ENCODE measurements at regions not wholly inside any gene's neighbourhood (a gene's known extent, or its start where the extent isn't known, plus 50 kb on each side); places are given as distances from the start of the nearest gene placed in this dataset.
"Not testable (repeated sequence)": the region's sequence is repeated elsewhere in the genome, so short reads cannot be mapped to it uniquely, and the experiment has no call there.

DNA sequence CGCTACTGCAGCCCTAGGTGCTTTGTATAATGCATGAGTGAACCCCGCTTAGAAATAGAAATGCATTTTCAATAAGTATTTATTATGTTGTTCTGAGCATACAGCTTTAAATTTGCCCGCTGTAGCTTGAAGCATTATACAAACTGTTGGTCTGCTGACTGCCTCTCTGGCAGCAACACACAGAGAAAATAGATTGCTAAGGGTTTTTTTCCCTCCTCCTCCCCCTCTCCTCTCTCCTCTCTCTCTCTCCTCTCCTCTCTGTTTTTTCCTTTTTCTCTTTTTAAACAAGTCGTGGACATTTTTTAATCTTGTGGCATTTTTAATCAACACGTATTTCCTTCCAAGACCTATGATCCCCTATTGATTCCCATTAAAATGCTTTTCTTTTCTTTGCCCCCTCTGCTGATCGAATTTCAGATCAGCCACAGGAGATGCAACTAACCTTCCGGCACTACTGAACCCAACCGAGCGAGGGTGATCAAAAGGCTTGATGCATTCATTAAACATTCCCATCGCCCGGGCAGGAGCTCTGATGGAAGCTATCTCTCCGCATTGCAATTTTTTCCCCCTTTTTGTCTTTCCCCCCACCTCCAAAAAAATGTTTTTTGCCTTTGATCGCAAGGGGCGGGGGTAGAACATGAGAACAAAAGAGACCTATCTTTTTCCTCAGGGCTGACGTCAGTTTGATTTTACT lies 90.7 kb upstream of the ARID1B start:
- Mint-ChIP-seq H3K4me1 (ENCODE audit: unreplicated experiment) (peaks cover 11% of the 10 kb centered on the region), H3K27me3 (ENCODE audit: unreplicated experiment) (peaks cover 22% of the 10 kb centered on the region), H3K27ac (ENCODE audit: unreplicated experiment) (peak overlapping the region; percentile 96), H3K36me3 (ENCODE audit: low read depth, unreplicated experiment) (no peaks in the 10 kb centered on the region), H3K9me3 (ENCODE audit: unreplicated experiment) (no peaks in the 10 kb centered on the region), H3K4me3 (ENCODE audit: unreplicated experiment) (peak overlapping the region; percentile 89)
- peak; percentile 41 for DNase-seq (ENCODE audit: low spot score)
- TF ChIP-seq, protein P1, sequence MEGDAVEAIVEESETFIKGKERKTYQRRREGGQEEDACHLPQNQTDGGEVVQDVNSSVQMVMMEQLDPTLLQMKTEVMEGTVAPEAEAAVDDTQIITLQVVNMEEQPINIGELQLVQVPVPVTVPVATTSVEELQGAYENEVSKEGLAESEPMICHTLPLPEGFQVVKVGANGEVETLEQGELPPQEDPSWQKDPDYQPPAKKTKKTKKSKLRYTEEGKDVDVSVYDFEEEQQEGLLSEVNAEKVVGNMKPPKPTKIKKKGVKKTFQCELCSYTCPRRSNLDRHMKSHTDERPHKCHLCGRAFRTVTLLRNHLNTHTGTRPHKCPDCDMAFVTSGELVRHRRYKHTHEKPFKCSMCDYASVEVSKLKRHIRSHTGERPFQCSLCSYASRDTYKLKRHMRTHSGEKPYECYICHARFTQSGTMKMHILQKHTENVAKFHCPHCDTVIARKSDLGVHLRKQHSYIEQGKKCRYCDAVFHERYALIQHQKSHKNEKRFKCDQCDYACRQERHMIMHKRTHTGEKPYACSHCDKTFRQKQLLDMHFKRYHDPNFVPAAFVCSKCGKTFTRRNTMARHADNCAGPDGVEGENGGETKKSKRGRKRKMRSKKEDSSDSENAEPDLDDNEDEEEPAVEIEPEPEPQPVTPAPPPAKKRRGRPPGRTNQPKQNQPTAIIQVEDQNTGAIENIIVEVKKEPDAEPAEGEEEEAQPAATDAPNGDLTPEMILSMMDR (IDR thresholded peaks at IDR 0.05; ENCODE audit: unreplicated experiment), result peak; percentile 14

DNA sequence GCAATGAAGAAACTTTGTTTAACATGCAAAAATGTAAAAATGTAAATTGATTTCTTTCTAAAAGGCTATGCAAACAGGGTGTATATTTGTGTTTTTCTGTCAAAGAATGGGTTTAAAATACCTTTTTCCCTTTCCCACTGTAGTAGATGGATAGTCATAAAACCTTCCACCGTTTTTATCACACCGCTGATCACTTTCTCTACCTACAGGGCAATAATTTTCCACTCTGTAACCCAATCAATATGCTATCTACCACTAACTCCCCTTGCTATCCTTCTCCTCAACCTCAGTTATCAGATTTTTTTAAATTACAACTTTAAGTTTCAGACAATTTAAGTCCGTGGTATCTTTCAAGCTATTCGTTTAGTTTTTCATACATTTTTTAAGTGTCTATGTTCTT lies 91.4 kb upstream of the ARID1B start:
- Mint-ChIP-seq H3K36me3 (ENCODE audit: low read depth, unreplicated experiment) (no peaks in the 10 kb centered on the region), H3K4me1 (ENCODE audit: unreplicated experiment) (peaks cover 11% of the 10 kb centered on the region), H3K27ac (ENCODE audit: unreplicated experiment) (peak overlapping the region; percentile 96), H3K9me3 (ENCODE audit: unreplicated experiment) (no peaks in the 10 kb centered on the region), H3K4me3 (ENCODE audit: unreplicated experiment) (peak overlapping the region; percentile 89), H3K27me3 (ENCODE audit: unreplicated experiment) (peaks cover 22% of the 10 kb centered on the region)
- TF ChIP-seq, protein P1 (IDR thresholded peaks at IDR 0.05; ENCODE audit: unreplicated experiment), result no peak
- no peak for DNase-seq (ENCODE audit: low spot score)

DNA sequence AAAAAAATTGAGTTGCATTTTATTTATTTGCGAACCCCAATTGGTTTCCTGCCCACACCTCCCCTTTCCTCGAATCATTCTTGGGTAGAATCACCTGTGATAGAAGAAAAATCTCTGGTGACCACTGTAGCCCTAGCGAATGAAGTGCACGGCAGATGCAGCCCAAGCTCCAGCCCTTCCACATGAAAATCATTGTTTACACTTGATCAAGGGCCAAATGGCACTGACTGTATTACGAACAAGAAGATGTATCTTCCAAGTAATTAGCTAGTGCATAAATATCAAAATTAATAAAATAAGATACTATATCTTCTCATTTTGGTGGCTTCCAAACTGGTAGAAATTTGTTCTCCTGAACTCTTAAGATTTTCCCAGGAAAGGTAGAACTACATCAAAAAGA lies 93.4 kb upstream of the ARID1B start:
- Mint-ChIP-seq H3K27ac (ENCODE audit: unreplicated experiment) (no peak overlapping the region), H3K9me3 (ENCODE audit: unreplicated experiment) (no peaks in the 10 kb centered on the region), H3K36me3 (ENCODE audit: low read depth, unreplicated experiment) (no peaks in the 10 kb centered on the region), H3K4me1 (ENCODE audit: unreplicated experiment) (peaks cover 11% of the 10 kb centered on the region), H3K4me3 (ENCODE audit: unreplicated experiment) (no peak overlapping the region), H3K27me3 (ENCODE audit: unreplicated experiment) (peaks cover 19% of the 10 kb centered on the region)
- no peak for DNase-seq (ENCODE audit: low spot score)
- TF ChIP-seq, protein P1 (IDR thresholded peaks at IDR 0.05; ENCODE audit: unreplicated experiment), result no peak

DNA sequence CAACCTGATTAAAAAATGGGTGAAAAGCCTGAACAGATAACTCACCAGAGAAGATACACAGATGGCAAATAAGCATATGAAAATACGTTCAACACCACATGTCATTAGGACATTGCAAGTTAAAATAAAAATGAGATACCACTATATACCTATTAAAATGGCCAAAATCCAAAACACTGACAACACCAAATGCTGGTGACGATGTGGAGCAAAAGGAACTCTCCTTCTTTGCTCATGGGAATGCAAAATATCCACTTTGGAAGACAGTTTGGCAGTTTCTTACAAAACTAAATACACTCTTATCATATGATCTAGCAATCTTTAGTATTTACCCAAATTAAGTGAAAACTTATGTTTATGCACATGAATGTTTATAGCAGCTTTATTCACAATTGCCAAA lies 100.5 kb upstream of the ARID1B start:
- TF ChIP-seq, protein P1 (IDR thresholded peaks at IDR 0.05; ENCODE audit: unreplicated experiment), result no peak

DNA sequence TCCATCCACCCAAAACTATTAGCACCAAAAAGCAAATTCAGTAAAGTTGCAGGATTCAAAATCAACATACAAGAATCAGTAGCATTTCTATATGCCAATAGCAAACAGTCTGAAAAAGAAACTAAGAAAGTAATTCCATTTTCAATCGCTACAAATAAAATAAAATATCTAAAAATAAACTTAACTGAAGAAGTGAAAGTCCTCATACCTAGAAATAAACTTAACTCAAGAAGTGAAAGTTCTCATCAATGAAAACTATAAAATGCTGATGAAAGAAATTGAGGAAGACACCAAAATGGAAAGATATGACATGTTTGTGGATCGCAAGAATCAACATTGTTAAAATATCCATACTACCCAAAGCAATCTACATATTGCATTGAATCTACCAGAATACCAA lies 103.0 kb upstream of the ARID1B start:
- Mint-ChIP-seq H3K9me3 (ENCODE audit: unreplicated experiment) (no peaks in the 10 kb centered on the region), H3K27me3 (ENCODE audit: unreplicated experiment) (no peaks in the 10 kb centered on the region), H3K36me3 (ENCODE audit: low read depth, unreplicated experiment) (peaks cover 3% of the 10 kb centered on the region), H3K27ac (ENCODE audit: unreplicated experiment) (no peak overlapping the region), H3K4me3 (ENCODE audit: unreplicated experiment) (no peak overlapping the region), H3K4me1 (ENCODE audit: unreplicated experiment) (no peaks in the 10 kb centered on the region)
- TF ChIP-seq, protein P1 (IDR thresholded peaks at IDR 0.05; ENCODE audit: unreplicated experiment), result no peak
- no peak for DNase-seq (ENCODE audit: low spot score)

More for the DNA sequence above, 100.5 kb upstream of the ARID1B start:
- no peak for DNase-seq (ENCODE audit: low spot score)
- no peaks in the 10 kb centered on the region for H3K36me3 Mint-ChIP-seq (ENCODE audit: low read depth, unreplicated experiment)
- no peaks in the 10 kb centered on the region for H3K9me3 Mint-ChIP-seq (ENCODE audit: unreplicated experiment)
- H3K27ac Mint-ChIP-seq (ENCODE audit: unreplicated experiment), result no peak overlapping the region
- H3K27me3 Mint-ChIP-seq (ENCODE audit: unreplicated experiment), result no peaks in the 10 kb centered on the region
- no peak overlapping the region for H3K4me3 Mint-ChIP-seq (ENCODE audit: unreplicated experiment)
- no peaks in the 10 kb centered on the region for H3K4me1 Mint-ChIP-seq (ENCODE audit: unreplicated experiment)

DNA sequence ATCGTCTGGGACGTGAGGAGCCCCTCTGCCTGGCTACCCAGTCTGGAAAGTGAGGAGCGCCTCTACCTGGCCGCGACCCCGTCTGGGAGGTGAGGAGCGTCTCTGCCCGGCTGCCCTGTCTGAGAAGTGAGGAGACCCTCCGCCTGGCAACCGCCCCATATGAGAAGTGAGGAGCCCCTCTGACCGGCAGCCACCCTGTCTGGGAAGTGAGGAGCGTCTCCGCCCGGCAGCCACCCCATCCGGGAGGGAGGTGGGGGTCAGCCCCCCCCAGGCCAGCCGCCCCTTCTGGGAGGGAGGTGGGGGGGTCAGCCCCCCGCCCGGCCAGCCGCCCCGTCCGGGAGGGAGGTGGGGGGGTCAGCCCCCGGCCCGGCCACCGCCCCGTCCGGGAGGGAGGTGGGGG lies 107.1 kb upstream of the ARID1B start:
- H3K4me3 Mint-ChIP-seq (ENCODE audit: unreplicated experiment); DNase-seq (ENCODE audit: low spot score); H3K4me1 Mint-ChIP-seq (ENCODE audit: unreplicated experiment); H3K27ac Mint-ChIP-seq (ENCODE audit: unreplicated experiment); H3K36me3 Mint-ChIP-seq (ENCODE audit: low read depth, unreplicated experiment); H3K9me3 Mint-ChIP-seq (ENCODE audit: unreplicated experiment); H3K27me3 Mint-ChIP-seq (ENCODE audit: unreplicated experiment): not testable (repeated sequence)

Measured in endothelial cell (in vitro differentiated cells).